ENCODE measurements at regions not wholly inside any gene's neighbourhood (a gene's known extent, or its start where the extent isn't known, plus 50 kb on each side); places are given as distances from the start of the nearest gene placed in this dataset.

DNA sequence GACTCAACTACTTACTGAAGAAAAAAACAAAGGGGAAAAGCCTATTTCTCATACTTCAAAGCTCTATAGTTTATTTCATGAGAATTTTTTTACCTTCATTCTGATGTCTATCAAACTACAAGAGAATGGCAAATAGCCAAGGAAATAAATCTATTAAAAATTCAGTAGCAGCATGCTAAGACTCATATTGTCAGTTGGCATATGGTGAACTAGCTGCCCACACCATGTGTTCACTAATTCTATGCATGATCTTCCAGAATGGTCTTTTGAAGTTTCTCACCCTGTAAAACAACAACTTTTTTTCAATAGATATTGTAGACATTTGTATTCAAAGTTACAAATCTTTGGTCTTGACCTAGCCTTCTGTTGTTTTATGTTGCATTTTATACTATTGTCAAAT, 386.2 kb downstream of the RSL24D1 start:
- no peak for DNase-seq (ENCODE audit: low read depth)
- TF ChIP-seq, protein P1, sequence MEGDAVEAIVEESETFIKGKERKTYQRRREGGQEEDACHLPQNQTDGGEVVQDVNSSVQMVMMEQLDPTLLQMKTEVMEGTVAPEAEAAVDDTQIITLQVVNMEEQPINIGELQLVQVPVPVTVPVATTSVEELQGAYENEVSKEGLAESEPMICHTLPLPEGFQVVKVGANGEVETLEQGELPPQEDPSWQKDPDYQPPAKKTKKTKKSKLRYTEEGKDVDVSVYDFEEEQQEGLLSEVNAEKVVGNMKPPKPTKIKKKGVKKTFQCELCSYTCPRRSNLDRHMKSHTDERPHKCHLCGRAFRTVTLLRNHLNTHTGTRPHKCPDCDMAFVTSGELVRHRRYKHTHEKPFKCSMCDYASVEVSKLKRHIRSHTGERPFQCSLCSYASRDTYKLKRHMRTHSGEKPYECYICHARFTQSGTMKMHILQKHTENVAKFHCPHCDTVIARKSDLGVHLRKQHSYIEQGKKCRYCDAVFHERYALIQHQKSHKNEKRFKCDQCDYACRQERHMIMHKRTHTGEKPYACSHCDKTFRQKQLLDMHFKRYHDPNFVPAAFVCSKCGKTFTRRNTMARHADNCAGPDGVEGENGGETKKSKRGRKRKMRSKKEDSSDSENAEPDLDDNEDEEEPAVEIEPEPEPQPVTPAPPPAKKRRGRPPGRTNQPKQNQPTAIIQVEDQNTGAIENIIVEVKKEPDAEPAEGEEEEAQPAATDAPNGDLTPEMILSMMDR (IDR thresholded peaks at IDR 0.05; ENCODE audit: insufficient read depth, low read depth, low read length, missing control alignments) = no peak

DNA sequence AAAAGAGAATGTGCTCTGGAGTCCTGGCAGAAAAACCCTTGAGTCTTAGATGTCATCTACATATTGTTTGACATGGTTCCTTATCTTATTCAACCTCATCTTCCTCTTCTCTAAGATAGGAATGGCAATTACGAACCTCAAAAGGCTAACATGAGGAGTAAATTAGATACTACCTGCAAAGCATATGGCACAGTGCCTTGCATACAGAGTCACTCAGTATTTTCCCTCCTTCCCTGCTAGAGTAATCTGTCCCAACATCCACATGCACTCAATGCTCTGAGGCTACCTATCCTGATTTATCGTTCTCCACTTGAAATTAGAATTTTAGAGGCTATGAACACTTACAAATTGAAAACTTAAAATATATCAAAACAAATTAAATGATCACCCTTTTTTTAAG, 386.7 kb downstream of the RSL24D1 start:
- no peak overlapping the region for H3K4me3 ChIP-seq (ENCODE audit: low read length)
- no peak for DNase-seq (ENCODE audit: low read depth)
- TF ChIP-seq, protein P1 (IDR thresholded peaks at IDR 0.05; ENCODE audit: insufficient read depth, low read depth, low read length, missing control alignments) = no peak

More for the DNA sequence above, 386.2 kb downstream of the RSL24D1 start:
- no peak overlapping the region for H3K4me3 ChIP-seq (ENCODE audit: low read length)

DNA sequence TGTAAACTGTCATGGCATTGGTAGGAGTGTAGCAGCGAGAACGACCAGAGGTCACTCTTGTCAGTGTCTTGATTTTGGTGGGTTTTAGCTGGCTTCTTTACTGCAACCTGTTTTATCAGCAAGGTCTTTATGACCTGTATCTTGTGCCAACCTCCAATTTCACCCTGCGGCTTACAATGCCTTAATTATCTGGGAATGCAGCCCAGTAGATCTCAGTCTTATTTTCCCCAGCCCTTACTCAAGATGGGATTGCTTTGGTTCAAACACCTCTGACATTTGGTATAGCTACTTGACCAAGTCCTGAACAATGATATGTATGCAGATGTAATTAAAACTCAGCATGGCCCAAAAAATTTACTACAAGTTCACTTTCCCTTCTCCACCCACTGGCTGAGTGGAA, 388.4 kb downstream of the RSL24D1 start:
- no peak for DNase-seq (ENCODE audit: low read depth)
- H3K4me3 ChIP-seq (ENCODE audit: low read length) = no peak overlapping the region
- TF ChIP-seq, protein P1 (IDR thresholded peaks at IDR 0.05; ENCODE audit: insufficient read depth, low read depth, low read length, missing control alignments) = no peak

DNA sequence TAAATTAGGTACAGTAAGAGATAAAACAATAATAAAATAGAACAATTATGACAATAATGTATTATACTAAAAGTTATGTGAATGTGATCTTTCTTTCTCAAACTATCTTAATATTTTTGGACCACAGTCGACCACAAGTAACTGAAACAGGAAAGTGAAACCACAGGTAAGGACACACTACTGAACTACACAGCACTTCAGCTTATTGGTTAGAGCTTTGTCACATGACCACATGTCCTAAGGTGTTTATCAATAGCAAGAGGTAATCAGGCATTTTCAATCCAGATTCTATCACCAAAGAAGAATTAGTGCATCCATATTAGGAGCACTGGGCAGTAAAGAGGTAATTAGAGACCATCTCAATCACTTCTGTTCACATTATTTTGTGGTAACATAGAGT, 392.8 kb downstream of the RSL24D1 start:
- H3K4me3 ChIP-seq (ENCODE audit: low read length) = no peak overlapping the region
- TF ChIP-seq, protein P1 (IDR thresholded peaks at IDR 0.05; ENCODE audit: insufficient read depth, low read depth, low read length, missing control alignments) = no peak
- no peak for DNase-seq (ENCODE audit: low read depth)

DNA sequence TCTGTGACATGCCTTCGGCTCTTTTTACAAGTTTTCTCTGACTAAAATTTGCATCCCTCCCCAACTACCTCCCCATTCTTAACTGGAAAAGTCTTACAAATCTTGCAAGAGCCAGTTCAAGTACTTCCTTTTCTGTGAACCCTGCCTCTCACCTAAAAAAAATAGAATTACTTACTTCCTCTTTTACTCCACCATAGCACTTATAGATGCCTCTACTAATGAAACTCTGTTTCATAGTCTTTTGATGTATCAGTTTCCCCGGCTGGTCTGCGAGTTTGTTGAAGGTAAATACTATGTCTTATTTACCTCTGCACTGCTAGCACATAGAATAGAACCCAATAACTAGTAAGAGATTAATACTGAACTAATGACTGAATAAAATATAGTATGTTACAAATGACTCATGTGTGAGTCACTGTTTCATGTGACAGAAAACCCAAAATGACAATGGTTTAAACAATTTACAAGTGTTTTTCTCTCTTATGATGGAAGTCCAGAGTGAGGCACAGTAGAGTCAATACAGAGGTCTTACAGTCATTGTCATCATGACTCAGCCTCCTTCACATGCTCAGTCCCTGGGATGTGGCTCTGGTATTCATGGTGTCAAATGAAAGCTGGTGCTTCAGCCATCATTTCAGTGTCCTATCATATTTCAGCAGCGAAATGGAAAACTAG, 393.5 kb downstream of the RSL24D1 start:
- DNase-seq (ENCODE audit: low read depth) = peak; percentile 4
- TF ChIP-seq, protein P1 (IDR thresholded peaks at IDR 0.05; ENCODE audit: insufficient read depth, low read depth, low read length, missing control alignments) = no peak
- no peak overlapping the region for H3K4me3 ChIP-seq (ENCODE audit: low read length)

DNA sequence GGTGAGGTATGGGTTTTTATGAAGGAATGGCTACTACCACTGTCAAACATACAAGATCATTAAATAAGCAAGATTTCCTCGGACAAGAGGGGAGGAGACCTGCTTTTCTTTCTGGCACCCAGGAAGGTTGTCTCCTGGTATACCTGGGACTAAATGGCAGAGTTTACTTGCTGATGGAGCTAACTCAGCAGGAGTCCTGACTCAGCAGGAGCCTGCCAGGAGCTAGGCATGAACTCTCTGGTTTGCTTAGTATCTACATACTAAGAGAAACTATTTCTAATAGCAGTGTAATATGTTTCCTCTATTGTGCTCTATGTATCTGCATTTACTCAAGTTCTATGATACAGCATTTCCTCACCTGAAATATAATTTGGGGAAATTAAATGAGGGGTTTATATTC, 404.2 kb downstream of the RSL24D1 start:
- DNase-seq (ENCODE audit: low read depth) = no peak
- no peak overlapping the region for H3K4me3 ChIP-seq (ENCODE audit: low read length)
- TF ChIP-seq, protein P1 (IDR thresholded peaks at IDR 0.05; ENCODE audit: insufficient read depth, low read depth, low read length, missing control alignments) = no peak

DNA sequence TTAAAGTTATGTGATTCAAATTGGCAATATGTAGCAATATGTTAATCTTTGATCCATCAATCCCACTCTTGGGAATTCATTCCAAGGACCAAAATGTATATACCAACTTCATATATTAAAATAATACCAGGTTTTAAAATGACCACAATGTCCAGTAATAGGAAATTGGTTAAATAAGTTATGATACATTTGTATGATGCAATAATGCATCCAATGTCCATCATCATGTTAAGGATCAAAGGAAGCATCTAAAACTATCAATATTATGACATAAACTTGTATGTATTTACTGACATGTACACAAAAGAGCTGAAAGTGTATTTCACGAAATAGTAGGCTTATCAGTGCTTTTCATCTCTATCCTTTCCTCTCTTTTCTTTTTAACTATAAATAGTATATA, 406.0 kb downstream of the RSL24D1 start:
- DNase-seq (ENCODE audit: low read depth) = no peak
- H3K4me3 ChIP-seq (ENCODE audit: low read length) = no peak overlapping the region
- TF ChIP-seq, protein P1 (IDR thresholded peaks at IDR 0.05; ENCODE audit: insufficient read depth, low read depth, low read length, missing control alignments) = no peak

All from epithelial cell of esophagus (primary cell).